HEK293T (cell line): ENCODE measurements at regions not wholly inside any gene's neighbourhood (a gene's known extent, or its start where the extent isn't known, plus 50 kb on each side); places are given as distances from the start of the nearest gene placed in this dataset.

Experiments used
- CTCF ChIA-PET: fragments of 350-600 bp; formaldehyde crosslinking; extraction: SDS; loops from one replicate; lab custom pipeline; 2021; ENCODE audit warnings: antibody characterized with exemption, inconsistent platforms; lab: Yijun Ruan, JAX
- POLR2A ChIA-PET: fragments of 350-600 bp; formaldehyde crosslinking; extraction: SDS; loops from one replicate; lab custom pipeline; 2020; ENCODE audit warnings: antibody characterized with exemption, inconsistent platforms; lab: Yijun Ruan, JAX
- DNase-seq: peaks from one replicate; pipeline ENCODE4 v3.0.0; 2012; ENCODE audit warnings: mixed read lengths; ENCODE audit errors: extremely low spot score
- ARNT ChIP-seq: fragments of 450-650 bp; IDR thresholded peaks from 2 replicates; pipeline ENCODE4 v1.6.1; 2017; ENCODE audit warnings: mild to moderate bottlenecking
- BHLHE40 ChIP-seq: fragments of 450-650 bp; IDR thresholded peaks from 2 replicates; pipeline ENCODE4 v1.6.1; 2016; ENCODE audit warnings: mild to moderate bottlenecking, moderate library complexity, borderline replicate concordance
- CTBP1 ChIP-seq: fragments of 450-650 bp; IDR thresholded peaks from 2 replicates; pipeline ENCODE4 v1.6.1; 2016; ENCODE audit warnings: borderline replicate concordance
- ELF4 ChIP-seq: fragments of 450-650 bp; IDR thresholded peaks from 2 replicates; pipeline ENCODE4 v1.6.1; 2017; ENCODE audit warnings: antibody characterized with exemption
- FOXA1 ChIP-seq: fragments of 450-650 bp; IDR thresholded peaks from 2 replicates; pipeline ENCODE4 v1.6.1; 2016; ENCODE audit warnings: mild to moderate bottlenecking
- FOXK2 ChIP-seq: fragments of 450-650 bp; IDR thresholded peaks from 2 replicates; pipeline ENCODE4 v1.6.1; 2016; ENCODE audit warnings: mild to moderate bottlenecking
- FOXM1 ChIP-seq: fragments of 450-650 bp; IDR thresholded peaks from 2 replicates; pipeline ENCODE4 v1.6.1; 2017; ENCODE audit warnings: mild to moderate bottlenecking, borderline replicate concordance
- HDGF ChIP-seq: fragments of 450-650 bp; IDR thresholded peaks from 2 replicates; pipeline ENCODE4 v1.6.1; 2017; ENCODE audit warnings: antibody characterized with exemption, borderline replicate concordance
- L3MBTL2 ChIP-seq: fragments of 450-650 bp; conservative IDR thresholded peaks from 2 replicates; pipeline ENCODE4 v1.6.1; 2016; ENCODE audit warnings: mild to moderate bottlenecking
- LEF1 ChIP-seq: fragments of 450-650 bp; IDR thresholded peaks from 2 replicates; pipeline ENCODE4 v1.6.1; 2017; ENCODE audit warnings: mild to moderate bottlenecking, borderline replicate concordance
- NFRKB ChIP-seq: fragments of 450-650 bp; IDR thresholded peaks from 2 replicates; pipeline ENCODE4 v1.6.1; 2016; ENCODE audit warnings: mild to moderate bottlenecking, moderate library complexity
- PKNOX1 ChIP-seq: fragments of 450-650 bp; IDR thresholded peaks from 2 replicates; pipeline ENCODE4 v1.6.1; 2016
- SP1 ChIP-seq: fragments of 450-650 bp; IDR thresholded peaks from 2 replicates; pipeline ENCODE4 v1.6.1; 2017
- SUZ12 ChIP-seq: fragments of 450-650 bp; IDR thresholded peaks from 2 replicates; pipeline ENCODE4 v1.6.1; 2016; ENCODE audit warnings: mild to moderate bottlenecking
- TARDBP ChIP-seq: fragments of 450-650 bp; IDR thresholded peaks from 2 replicates; pipeline ENCODE4 v1.6.1; 2016
- ZNF384 ChIP-seq: fragments of 450-650 bp; IDR thresholded peaks from 2 replicates; pipeline ENCODE4 v1.6.1; 2016

GRCh38 chr15:95929232-95929846 is 401.2 kb upstream of the NR2F2 start:
- POLR2A ChIA-PET: no interaction called here
- no peak for DNase-seq
- TF ChIP-seq SP1 (no peak), CTBP1 (no peak), FOXK2 (no peak), ELF4 (no peak), LEF1 (no peak), FOXM1 (no peak), HDGF (no peak), PKNOX1 (no peak), FOXA1 (no peak), NFRKB (no peak), ZNF384 (no peak), BHLHE40 (no peak), L3MBTL2 (no peak), SUZ12 (no peak), TARDBP (no peak)
- CTCF ChIA-PET: interaction anchor here (0.5 kb wide), 1 partner anchor 1280 kb away, joined by 3 read pairs; no protein-coding TSS in a partner anchor

- DNase-seq: no peak
- TF ChIP-seq SUZ12: no peak
- TF ChIP-seq HDGF: no peak
- no peak for TF ChIP-seq L3MBTL2
- no peak for TF ChIP-seq SP1
- TF ChIP-seq ZNF384: no peak
- TF ChIP-seq TARDBP: no peak
- TF ChIP-seq PKNOX1: no peak
- no peak for TF ChIP-seq FOXK2
- TF ChIP-seq FOXM1: no peak
- TF ChIP-seq ELF4: no peak
- no peak for TF ChIP-seq BHLHE40
- TF ChIP-seq CTBP1: no peak
- no peak for TF ChIP-seq FOXA1
- POLR2A ChIA-PET: no interaction called here
- CTCF ChIA-PET: no interaction called here
Observed at GRCh38 chr15:95930659-95931375, 399.7 kb upstream of the NR2F2 start.

- CTCF ChIA-PET: no interaction called here
- DNase-seq: no peak
- TF ChIP-seq SUZ12 (no peak), FOXM1 (no peak), CTBP1 (no peak), HDGF (no peak), FOXK2 (no peak), LEF1 (no peak), ARNT (no peak), FOXA1 (no peak), TARDBP (no peak), BHLHE40 (no peak), ZNF384 (no peak), NFRKB (no peak), L3MBTL2 (no peak), PKNOX1 (no peak), SP1 (no peak), ELF4 (no peak)
- POLR2A ChIA-PET: no interaction called here
Observed at GRCh38 chr15:95931619-95932018, 398.9 kb upstream of the NR2F2 start.

- CTCF ChIA-PET: no interaction called here
- POLR2A ChIA-PET: no interaction called here
- DNase-seq: no peak
- TF ChIP-seq LEF1: no peak
- TF ChIP-seq BHLHE40: no peak
- no peak for TF ChIP-seq NFRKB
- no peak for TF ChIP-seq SUZ12
- TF ChIP-seq CTBP1: no peak
- TF ChIP-seq TARDBP: no peak
- no peak for TF ChIP-seq HDGF
- TF ChIP-seq L3MBTL2: no peak
- TF ChIP-seq ARNT: no peak
- TF ChIP-seq FOXM1: no peak
- no peak for TF ChIP-seq FOXA1
- TF ChIP-seq ELF4: no peak
- no peak for TF ChIP-seq SP1
- no peak for TF ChIP-seq PKNOX1
- TF ChIP-seq FOXK2: no peak
- no peak for TF ChIP-seq ZNF384
Observed at GRCh38 chr15:95932141-95932540, 398.4 kb upstream of the NR2F2 start.

- POLR2A ChIA-PET: no interaction called here
- no peak for DNase-seq
- CTCF ChIA-PET: interaction anchor here (0.6 kb wide), 1 partner anchor 263 kb away, joined by 6 read pairs; no protein-coding TSS in a partner anchor
- TF ChIP-seq ELF4 (no peak), BHLHE40 (no peak), HDGF (no peak), ARNT (no peak), ZNF384 (no peak), PKNOX1 (no peak), LEF1 (no peak), FOXK2 (no peak), CTBP1 (no peak), FOXM1 (no peak), L3MBTL2 (no peak), FOXA1 (no peak), TARDBP (no peak), NFRKB (no peak), SUZ12 (no peak), SP1 (no peak)
Observed at GRCh38 chr15:95932676-95933075, 397.8 kb upstream of the NR2F2 start.
